ENCODE measurements at regions not wholly inside any gene's neighbourhood (a gene's known extent, or its start where the extent isn't known, plus 50 kb on each side); places are given as distances from the start of the nearest gene placed in this dataset.
"Not testable (repeated sequence)": the region's sequence is repeated elsewhere in the genome, so short reads cannot be mapped to it uniquely, and the experiment has no call there.

DNA sequence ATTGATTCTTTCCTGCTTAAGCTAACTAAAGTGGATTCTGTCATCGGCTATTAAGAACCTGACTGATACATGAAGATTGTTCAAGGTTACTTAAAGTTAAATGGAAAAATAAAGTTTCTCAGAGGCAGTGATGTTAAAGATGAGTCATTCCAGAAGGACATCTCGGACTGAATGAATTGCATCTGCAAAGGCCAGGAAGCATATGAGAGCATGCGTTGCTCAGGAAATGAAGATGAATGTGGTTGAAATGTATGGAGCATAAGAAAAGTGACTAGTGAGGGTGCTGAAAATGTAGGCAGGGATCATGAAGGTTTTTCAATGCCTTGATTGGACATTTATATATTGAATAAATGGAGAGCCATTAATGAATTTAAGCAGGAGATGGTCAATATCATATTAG is 133.9 kb upstream of the GHITM start:
- DNase-seq: no peak

DNA sequence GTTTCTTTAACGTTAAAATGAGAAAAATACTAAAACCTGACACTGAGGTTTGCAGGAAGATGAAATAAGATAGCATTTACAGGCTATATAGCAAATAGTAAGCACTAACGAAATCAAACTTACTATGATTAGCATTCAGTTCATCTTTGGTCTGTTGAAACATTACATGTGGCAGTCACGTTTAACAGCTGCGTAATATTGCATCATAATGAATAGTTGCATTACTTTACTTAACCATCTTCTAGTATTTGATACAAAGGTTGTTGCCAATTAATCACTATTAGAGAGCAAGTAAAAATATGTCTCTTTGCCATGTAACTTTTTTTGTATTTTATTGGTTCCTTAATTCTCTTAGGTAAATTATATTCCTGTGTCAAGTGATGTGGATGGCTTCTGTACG is 131.8 kb upstream of the GHITM start:
- DNase-seq: no peak

DNA sequence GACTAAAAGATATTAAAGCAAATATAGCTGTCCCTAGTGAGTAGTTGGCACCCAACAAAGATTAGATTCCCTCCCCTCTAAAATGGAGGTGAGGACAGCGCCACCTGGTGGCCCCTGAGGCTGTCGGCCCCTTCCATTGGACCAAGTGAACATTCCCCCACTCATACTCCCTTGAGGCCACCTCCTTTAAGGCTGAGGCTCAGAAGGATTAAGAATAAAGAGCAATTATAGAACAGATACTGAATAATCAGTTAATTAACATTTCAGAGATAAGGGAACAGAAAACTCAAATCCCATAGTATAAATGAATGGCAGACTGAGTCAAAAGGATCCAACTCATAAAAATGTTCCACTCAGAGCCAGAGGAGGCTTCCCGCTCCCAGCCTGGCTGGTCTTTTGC is 130.4 kb upstream of the GHITM start:
- no peak for DNase-seq

DNA sequence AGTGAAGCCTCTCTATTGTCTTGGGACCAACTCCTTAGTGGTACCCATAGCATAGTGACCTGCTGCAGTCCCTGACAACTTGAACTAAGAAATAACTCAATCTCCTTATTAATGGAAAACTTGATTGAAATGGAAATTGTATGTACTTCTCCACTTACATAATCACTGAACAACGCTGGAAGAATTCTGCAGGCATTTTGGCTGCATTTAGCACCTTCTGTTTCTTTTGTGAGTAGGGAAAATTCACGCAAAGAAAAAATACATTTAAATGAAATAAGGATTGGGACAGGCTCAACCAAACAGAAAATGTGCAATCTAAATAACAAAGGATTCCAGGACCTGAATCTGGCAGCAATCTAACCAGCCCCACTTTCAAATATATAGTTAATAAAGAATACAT is 126.9 kb upstream of the GHITM start:
- DNase-seq: no peak

DNA sequence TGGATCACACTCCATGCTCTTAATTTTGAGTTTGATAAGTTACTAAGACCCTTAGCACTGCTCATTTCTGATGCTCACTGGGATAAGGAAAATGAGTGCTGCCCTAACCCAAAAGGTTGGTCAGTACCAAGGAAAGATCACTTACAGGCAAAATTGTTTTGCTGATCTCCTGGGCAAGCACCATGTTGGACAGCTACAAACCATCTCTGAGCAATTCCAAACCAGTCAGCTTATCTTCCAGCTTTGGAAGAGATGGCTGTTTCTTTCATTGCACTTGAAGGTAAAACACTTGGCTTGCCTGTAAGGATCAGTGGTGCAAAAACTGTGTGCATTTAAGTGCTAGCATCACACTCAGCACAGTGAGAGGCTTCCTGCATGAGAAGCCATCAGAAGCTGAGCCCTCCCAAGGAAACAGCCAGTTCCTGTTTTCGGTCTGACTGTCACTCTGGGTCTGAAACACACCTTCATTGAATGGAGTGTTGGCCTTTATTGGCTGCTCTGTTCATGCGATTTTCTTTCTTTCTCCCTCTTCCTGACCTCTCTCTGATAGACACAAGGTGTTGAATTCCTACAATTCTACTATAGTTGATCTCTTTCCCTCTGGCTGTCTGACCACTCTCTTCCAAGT is 126.4 kb upstream of the GHITM start:
- DNase-seq: no peak

DNA sequence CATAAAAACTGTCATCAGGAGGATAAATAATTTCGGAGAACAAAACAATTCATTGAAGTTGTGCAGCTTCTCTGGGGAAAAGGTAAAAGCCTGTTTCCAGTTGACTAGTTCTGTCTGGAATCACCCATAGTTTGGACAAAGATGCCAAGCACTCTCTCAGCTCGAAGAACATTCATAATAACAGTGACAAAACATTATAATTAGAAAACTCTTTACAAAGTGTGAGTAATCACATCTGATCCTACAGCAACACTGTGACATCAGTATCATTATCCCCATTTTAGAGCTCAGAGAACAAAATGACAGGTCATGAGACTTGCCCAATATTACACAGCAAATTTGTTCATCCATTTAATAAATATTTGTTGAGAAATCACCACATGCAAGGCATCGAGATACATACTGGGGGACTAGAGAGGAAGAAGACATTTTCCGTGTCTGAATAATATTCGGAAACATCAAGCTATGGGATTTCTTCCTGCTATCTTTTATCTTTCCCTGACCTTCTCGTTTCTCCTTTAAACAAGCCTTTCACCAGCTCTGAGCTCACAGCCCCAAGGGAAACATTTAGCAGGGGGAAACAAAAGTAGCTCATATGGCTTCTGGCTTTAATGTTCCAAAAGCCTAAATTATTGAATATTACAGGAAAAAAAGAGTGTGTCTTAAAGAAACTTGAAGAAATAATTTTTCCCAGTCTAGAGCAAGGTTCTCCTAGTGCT is 123.3 kb upstream of the GHITM start:
- DNase-seq: no peak

DNA sequence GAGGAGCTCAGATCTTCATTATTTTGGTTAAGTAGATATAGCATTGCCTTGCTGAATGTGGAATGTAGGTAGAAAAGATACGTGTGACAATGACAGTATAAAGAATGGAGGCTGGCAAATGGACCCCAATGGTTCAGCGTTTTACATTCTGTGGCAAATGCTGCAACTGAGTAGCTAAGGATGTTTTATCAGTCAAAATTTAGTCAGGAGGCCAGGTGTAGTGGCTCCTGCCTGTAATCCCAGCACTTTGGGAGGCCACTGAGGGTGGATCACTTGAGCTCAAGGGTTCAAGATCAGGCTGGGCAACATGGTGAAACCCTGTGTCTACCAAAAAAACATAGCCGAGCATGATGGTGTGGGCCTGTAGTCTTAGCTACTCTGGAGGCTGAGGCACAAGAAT is 120.5 kb upstream of the GHITM start:
- DNase-seq: no peak

DNA sequence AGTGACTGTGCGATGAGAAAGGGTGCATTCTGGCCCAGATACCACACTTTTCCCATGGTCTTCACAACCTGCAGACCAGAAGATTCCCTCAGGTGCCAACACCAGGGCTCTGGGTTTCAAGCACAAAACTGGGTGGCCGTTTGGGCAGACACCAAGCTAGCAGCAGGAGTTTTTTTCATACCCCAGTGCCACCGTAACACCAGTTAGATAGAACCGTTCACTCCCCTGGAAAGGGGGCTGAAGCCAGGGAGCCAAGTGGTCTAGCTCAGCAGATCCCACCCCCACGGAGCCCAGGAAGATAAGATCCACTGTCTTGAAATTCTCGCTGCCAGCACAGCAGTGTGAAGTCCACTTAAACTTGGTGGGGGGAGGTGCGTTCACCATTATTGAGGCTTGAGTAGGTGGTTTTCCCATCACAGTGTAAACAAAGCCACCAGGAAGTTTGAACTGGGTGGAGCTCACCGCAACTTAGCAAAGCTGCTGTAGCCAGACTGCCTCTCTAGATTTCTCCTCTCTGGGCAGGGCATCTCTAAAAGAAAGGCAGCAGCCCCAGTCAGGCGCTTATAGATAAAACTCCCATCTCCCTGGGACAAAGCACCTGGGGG is 119.4 kb upstream of the GHITM start:
- not testable (repeated sequence) for DNase-seq

DNA sequence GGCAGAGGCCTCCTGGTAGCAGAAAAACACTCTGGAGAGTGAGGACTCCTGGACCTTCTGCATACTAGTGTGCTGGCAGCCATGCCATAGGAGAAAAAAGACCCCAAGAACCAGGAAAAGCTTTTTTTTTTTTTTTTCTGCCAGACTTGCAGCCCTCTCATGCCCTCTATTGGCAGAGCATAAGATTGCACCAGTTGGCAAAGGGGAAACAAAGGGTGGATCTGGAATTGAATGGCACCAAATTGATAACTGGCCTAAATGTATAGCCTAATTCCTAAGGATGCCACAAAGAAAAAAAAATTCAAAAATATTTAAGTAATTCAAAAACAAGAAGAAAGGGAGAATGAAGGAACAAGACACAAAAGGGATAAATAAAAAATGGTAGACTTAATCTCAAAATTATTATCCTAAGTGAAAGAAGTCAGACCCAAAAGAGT is 112.5 kb upstream of the GHITM start:
- no peak for DNase-seq

DNA sequence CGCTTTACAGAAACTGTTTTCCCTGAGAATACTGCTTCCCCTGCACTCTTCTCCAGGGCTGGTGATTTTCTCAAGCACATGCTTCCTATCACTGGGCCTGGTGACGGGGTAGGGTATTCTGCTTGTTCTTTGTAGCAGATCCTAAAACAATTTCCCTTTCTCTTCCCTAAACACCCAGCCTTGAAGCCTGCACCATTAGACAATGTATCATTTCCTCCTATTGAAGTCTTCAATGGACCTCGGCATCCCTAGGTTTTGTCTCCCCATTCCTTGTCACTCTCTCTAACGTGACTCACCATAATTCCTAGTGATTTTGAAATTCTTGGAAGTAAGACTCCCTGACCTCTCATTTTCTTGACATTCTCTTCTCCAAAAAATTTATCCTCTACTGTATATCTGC is 109.5 kb upstream of the GHITM start:
- DNase-seq: no peak

DNA sequence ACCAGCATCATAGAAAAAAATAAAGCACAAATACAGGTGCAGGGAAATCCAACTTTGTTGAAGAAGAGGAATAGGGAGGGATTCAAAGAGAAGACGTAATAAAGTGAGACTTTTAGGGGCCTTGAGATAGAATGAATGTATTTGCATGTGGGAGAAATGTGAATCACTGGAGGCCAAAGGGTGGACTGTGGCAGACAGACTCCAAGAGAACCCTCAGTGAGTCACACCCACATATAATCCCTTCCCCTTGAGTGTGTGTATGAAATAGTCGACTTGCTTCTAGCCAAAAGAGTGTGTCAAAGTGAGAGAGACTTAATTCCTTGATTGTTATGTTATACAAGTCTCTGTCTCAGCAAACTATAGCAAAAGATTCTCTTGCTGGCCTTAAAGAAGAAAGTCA is 101.3 kb upstream of the GHITM start:
- no peak for DNase-seq

DNA sequence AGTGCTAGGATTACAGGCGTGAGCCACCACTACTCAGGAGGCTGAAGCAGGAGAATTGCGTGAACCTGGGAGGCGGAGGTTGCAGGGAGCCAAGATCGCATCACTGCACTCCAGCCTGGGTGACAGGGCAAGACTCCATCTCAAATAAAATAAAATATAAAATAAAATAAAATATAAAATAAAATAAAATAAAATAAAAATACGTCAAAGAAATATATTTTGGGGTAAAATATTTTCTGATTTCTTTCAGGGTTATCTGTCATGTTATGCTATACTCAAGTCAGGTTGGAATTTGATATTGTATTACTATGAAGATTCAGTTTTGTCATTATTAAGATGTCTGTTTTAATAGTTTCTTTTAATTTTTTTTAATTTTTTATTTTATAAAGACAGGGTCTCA is 99.4 kb upstream of the GHITM start:
- no peak for DNase-seq

DNA sequence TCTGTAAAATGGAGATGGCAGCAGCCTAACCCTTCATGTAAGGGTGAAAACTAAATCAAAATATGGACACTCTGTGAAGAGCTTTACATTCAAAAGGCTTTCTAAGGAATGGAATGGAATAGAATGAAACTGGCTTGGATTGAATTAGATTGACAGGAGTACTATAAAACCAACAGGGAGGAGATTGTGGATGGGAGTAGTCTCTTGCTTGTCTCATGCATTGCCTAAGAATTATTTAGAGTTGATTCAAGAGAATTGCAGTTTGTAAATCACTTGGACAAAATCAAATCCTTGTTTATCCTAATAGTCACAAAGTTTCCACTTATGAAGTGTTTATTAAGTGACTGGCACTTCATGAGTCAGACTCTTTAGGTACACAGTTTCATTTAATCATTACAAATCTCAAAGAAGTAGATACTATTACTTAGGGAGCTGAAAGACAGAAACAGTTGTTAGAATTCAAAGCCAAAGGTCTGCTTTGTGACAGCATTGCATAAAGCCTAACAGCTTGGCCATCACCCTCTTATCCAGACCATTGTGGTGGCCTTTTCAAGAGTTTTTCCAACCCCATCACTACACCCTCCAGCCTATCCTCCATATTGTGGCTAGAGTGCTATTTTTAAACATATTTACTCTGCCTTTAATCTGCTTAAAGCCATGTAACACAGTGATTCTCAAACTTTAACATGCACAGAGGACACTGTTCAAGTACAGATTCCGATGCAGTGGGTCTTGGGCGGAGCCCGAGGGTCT is 91.9 kb upstream of the GHITM start:
- DNase-seq: no peak

DNA sequence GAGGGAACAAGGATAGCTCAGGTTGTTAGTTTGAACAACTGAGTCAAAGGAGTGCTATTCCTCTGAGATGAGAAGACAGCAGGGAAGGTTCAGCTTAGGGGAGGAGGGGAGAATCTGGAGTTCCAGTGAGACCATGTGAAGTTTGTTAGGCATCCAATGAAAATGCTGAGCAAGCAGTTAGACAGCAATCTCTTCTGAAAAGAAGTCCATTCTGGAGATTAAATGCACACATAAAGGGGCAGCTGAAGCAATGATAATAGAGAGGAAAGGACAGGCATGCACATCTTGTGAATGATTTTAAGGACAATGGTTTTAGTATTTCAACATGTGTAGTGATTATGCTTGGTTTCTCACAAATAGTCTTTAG is 89.7 kb upstream of the GHITM start:
- DNase-seq: no peak

DNA sequence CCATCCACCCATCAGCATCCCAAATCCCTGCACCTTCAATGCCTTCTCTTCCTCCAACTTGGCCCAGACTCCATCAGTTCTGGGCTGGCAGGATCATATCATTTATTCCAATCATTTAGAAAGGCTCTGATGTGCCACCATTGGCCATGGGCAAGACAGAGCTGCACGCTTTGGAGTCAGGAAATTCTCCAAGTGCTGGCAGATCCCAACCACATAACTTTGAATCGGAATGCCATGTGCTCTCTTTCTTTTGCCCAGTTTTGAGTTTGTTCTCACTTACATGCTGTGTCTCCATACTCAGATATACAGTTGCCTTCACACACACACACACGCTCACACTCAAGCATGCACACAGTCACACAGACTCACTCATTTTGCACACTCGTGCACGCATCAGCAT is 85.7 kb upstream of the GHITM start:
- DNase-seq: no peak

DNA sequence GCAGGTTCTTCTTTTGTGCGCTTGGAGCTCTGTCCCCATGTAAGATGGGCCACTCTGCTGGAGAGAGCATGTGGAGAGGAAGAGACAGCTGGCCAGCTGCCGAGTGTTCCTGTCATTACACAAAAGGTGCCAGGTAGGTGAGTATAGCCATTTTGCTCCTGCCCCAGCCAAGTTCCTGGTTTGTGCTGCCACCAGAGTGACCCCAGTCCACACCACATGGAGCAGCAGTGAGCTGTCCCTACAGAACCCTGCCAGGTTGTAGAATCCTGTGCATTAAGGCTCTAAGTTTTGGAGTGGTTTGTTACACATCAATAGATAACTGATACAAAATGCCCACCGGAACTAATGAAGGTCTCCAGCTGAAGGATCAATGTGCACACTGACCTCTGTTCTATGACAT is 84.6 kb upstream of the GHITM start:
- DNase-seq: peak; percentile 59

DNA sequence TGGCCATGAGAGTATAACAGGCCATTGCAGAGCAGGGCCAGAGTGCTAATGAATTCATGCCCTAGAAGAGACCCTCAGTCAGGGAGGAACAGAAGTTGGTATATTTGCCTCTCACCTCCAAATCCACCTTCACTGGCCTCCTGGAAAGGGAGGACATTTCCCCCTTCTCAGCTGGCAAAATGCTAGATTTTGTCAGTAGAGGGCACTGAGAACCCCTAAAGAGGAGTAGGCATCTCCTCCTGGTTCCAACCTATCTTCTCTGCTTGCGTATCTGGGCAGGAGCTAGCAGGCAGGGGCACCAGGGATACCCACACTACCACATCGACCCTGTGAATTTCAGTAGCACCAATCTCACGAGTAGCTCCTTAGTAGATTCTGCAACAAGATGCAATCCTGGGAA is 79.8 kb upstream of the GHITM start:
- no peak for DNase-seq

DNA sequence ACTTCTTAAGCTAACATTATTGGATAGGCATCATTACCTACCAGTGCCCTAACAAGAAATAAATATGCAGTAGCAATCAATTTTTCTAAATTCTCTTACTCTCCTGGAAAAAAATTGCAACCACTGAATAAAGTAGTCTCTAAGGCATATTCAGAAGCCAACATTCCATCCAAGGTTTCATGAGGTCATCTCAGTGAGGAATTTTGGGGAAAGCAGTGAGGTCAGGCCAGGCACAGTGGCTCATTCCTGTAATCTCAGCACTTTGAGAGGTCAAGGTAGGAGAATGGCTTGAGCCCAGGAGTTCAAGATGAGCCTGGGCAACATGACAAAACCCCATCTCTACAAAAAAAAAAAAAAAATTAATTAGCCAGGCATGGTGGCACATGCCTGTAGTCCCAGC is 75.9 kb upstream of the GHITM start:
- no peak for DNase-seq

DNA sequence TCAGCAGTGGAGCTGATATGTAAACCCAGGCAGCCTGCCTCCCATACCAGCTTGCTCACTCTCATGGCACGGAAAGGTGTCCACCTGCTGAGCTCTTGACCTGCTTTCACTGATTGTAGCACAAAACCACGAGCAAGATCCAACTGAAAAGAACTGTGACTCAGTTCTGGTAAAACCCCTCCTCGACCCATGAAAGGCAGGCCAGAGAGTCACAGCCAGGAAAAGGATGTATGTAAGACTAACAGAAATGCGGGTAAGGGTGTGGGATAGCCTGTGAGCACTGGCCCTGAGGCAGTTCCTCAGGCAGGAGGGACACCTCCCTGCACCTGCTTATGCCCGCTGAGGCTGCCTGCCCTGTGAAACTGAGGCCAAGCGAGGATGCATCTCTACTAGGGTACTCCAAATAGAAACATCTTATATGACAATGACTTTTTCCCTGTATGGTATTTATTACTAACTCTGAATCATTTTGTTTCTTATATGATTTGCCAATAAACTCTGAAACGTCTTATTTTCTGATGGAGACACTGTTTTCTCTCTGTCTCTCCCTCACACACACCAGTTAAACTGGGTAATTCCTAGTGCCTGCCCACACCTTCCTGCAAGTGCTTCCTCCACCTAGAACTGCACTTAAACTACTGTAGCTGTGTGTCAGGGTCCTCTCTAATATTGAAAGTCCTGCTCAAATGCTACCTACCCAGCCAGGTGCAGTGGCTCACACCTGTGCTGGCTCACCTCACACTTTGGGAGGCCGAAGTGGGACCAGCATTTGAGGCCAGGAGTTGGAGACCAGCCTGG is 73.3 kb upstream of the GHITM start:
- DNase-seq: no peak

DNA sequence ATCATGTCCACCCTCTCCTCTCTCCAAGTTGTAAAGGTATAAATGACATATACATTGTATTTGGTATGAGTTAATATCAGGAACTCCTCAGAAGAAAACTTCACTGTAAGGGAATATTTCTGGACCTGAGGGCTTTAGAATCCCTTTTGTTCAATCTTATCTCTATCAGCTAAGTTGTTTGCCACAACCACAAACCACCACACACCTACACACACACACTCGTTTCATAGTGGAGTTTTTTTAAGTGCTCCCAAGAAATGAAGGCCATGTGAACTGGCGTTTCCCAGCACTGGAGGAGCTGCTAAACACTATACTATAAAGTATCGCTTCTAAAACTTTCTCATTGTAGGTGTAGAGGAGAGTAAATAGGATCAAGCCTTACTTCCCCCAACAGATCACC is 64.8 kb upstream of the GHITM start:
- DNase-seq: no peak

DNA sequence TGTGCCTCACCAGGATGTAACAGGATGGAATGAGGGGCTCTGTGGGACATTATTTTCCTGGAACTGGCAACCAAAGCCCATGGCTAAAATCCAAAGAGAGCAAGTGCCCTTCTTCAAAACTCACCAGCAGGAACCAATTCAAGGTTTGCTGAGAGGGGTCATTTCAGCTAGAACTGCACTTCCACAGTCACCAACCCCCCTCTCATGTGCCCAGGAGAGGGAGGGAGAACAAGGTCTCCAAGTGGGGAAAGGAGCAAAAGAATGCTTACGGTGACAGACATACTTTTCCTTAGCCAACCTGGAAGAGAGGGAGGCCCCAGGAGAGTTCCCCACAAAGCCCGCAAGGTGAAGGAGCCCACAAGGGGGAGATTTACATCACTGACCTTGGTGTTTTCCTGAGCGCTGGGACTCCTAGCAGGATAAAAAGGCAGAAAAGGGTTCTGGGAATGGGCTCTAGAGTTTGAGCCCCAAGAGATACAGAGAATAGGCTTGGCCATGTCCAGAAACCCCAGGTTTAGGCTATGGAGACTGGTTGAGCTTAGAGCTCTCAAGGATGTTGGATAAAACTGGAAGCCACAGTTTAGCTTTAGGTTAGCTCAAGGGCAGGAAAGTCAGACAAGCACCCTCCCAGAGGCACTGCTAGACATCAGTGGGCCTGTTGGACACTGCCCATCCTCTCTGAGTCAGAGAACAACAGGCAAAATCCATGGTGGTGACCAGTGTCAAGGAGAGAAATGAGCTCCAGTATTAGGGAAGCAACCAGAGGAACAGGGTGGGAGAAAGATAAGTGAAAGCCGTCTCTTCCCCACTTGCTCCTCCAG is 63.9 kb upstream of the GHITM start:
- no peak for DNase-seq

DNA sequence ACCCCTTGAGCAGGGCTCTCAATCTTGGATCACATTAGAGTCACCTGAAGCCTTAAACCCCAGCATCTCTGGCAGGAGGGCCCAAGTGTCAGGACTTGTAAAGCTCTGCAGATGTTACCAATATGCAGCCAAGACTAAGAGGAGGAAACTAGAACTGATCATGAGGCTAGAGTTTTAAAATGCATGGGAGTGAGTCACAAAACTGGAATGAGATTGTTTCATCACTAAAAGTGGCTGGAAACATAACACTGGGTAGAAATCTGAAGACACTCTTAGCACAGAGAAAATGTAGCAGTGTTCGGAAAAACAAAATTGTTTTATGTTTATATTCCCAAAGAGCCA is 63.3 kb upstream of the GHITM start:
- DNase-seq: no peak
